WTC11 (cell line): ENCODE measurements at regions not wholly inside any gene's neighbourhood (a gene's known extent, or its start where the extent isn't known, plus 50 kb on each side); places are given as distances from the start of the nearest gene placed in this dataset.

ENCODE experiments used
- CTCF ChIP-seq: fragments of 200-600 bp; IDR thresholded peaks from 2 replicates; pipeline ENCODE4 v1.8.0; 2022; ENCODE audit warnings: antibody characterized with exemption
- SP1 ChIP-seq: sonication (generic); formaldehyde crosslinking; conservative IDR thresholded peaks from 2 replicates; pipeline ENCODE4 v1.8.1; 2022; ENCODE audit warnings: missing genetic modification reagents

GRCh38 chr14:105711841-105712460 is 185.6 kb downstream of the TMEM121 start:
- TF ChIP-seq CTCF (no peak), SP1 (CRISPR knock-in tag) (no peak)
